ENCODE measurements at regions not wholly inside any gene's neighbourhood (a gene's known extent, or its start where the extent isn't known, plus 50 kb on each side); places are given as distances from the start of the nearest gene placed in this dataset.

DNA sequence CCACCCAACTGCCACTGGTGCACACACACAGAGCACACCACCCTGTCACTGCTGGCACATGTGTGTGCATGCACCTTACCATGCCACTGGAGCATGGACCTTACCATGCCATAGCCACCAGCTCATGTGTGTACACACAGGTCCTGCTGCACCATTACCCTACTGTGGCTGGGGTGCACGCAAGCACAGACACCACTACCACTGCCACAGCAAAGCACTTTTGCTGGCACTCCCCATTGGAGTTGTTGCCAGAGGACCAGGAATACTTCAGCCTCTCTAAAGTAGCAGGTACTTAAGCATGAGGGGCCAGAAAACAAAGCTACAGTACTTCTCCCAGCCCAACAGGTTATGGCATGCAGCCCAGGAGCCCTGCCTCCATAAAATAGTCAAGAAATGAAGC is 404.8 kb downstream of the MBD2 start:
- H3K4me3 ChIP-seq (ENCODE audit: severe bottlenecking) = no peak overlapping the region
- no peak overlapping the region for H3K27ac ChIP-seq (ENCODE audit: poor library complexity, severe bottlenecking)
- H3K27me3 ChIP-seq (ENCODE audit: insufficient read depth, poor library complexity, severe bottlenecking) = no peaks in the 10 kb centered on the region
- DNase-seq (ENCODE audit: low spot score) (no peak), ATAC-seq (ENCODE audit: low read depth) (no peak)
- TF ChIP-seq, protein P1, sequence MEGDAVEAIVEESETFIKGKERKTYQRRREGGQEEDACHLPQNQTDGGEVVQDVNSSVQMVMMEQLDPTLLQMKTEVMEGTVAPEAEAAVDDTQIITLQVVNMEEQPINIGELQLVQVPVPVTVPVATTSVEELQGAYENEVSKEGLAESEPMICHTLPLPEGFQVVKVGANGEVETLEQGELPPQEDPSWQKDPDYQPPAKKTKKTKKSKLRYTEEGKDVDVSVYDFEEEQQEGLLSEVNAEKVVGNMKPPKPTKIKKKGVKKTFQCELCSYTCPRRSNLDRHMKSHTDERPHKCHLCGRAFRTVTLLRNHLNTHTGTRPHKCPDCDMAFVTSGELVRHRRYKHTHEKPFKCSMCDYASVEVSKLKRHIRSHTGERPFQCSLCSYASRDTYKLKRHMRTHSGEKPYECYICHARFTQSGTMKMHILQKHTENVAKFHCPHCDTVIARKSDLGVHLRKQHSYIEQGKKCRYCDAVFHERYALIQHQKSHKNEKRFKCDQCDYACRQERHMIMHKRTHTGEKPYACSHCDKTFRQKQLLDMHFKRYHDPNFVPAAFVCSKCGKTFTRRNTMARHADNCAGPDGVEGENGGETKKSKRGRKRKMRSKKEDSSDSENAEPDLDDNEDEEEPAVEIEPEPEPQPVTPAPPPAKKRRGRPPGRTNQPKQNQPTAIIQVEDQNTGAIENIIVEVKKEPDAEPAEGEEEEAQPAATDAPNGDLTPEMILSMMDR (IDR thresholded peaks at IDR 0.05; ENCODE audit: poor library complexity, severe bottlenecking) = no peak
- H3K4me1 ChIP-seq (ENCODE audit: insufficient read depth, poor library complexity, severe bottlenecking) = no peaks in the 10 kb centered on the region
- H3K36me3 ChIP-seq (ENCODE audit: low read depth) = no peaks in the 10 kb centered on the region
- H3K9me3 ChIP-seq (ENCODE audit: severe bottlenecking) = no peaks in the 10 kb centered on the region

DNA sequence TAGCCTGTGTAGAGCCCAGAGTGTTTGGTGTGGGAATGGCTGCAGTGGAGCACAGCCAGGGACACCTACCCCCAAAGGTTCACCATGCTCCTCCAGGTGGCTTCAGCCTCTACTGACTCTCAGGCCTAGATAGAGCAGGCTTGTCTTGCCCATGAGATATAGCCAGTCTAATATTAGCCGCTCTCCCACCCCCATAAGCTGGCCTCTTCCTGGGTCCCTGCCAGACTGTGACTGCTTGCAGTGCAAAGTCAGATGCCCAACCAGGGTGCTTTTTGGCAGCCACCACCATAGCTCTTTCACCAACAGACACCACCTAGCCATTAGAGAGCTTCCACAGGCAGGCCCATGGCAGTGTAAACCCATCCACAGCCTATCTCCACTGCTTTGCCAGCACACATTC is 405.3 kb downstream of the MBD2 start:
- no peak overlapping the region for H3K27ac ChIP-seq (ENCODE audit: poor library complexity, severe bottlenecking)
- H3K4me3 ChIP-seq (ENCODE audit: severe bottlenecking) = no peak overlapping the region
- ATAC-seq (ENCODE audit: low read depth) (no peak), DNase-seq (ENCODE audit: low spot score) (no peak)
- TF ChIP-seq, protein P1 (IDR thresholded peaks at IDR 0.05; ENCODE audit: poor library complexity, severe bottlenecking) = no peak
- no peaks in the 10 kb centered on the region for H3K27me3 ChIP-seq (ENCODE audit: insufficient read depth, poor library complexity, severe bottlenecking)
- H3K4me1 ChIP-seq (ENCODE audit: insufficient read depth, poor library complexity, severe bottlenecking) = no peaks in the 10 kb centered on the region
- no peaks in the 10 kb centered on the region for H3K36me3 ChIP-seq (ENCODE audit: low read depth)
- no peaks in the 10 kb centered on the region for H3K9me3 ChIP-seq (ENCODE audit: severe bottlenecking)

DNA sequence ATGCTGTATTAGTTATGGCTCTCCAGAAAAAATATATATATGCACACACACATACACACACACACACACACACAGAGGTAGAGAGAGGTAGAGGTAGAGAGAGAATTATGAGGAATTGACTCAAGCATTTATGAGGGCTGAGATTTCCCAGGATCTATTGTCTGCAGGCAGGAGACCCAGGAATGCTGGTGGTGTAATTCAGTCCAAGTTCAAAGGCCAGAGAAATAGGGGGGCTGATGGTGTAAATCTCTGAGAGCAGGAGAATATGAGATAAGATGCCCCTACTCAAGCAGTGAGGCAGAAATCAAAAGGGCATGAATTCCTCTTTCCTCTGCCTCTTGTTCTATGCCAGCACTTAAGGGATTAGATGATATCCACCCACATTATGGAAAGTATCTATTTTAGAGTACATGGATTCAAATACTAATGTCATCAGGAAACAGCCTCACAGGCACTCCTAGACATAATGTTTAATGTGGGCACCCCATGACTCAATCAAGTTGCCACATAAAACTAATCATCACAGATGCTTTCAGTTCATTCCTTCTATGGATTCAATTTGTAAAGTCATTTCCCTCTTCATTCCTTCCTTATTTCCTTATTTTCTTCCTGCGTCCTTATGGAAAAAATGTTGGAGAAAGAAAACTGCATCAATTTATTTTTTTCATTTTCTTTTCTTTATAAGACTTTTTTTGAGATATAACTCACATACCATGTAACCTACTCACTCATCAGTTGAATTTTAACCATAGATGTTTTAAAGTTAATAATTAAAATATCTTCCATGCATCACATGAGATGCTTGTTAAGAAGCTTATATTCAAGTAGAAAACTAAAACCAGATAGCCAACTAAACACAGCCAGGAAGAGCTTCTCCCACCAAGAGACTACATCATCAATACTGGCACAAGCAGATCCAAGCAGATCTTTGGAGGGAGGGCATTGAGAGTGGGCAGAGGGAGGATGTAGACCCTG is 406.2 kb downstream of the MBD2 start:
- Histone ChIP-seq H3K27ac (ENCODE audit: poor library complexity, severe bottlenecking) (no peak overlapping the region), H3K27me3 (ENCODE audit: insufficient read depth, poor library complexity, severe bottlenecking) (no peaks in the 10 kb centered on the region), H3K4me3 (ENCODE audit: severe bottlenecking) (no peak overlapping the region), H3K36me3 (ENCODE audit: low read depth) (no peaks in the 10 kb centered on the region), H3K9me3 (ENCODE audit: severe bottlenecking) (no peaks in the 10 kb centered on the region), H3K4me1 (ENCODE audit: insufficient read depth, poor library complexity, severe bottlenecking) (no peaks in the 10 kb centered on the region)
- no peak for DNase-seq (ENCODE audit: low spot score)
- ATAC-seq (ENCODE audit: low read depth) = no peak
- TF ChIP-seq, protein P1 (IDR thresholded peaks at IDR 0.05; ENCODE audit: poor library complexity, severe bottlenecking) = no peak

DNA sequence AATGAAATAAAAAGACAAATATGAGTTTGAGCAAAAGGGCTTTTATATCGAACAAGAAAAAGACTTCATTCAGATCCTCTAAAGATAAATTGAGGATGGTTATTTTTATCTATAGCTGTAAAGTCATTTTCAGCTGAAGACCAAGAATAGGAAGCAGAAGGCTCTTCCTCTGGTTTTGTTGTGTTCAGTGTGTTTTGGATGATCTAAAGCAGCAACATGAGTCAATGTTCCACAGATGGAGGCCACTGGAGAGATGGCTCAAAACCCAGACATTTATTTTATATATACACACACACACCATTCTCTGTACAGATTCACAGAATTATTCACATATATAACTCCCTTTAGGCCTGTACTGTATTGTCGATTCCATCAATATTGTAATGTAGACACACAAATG is 424.3 kb downstream of the MBD2 start:
- Histone ChIP-seq H3K36me3 (ENCODE audit: low read depth) (no peaks in the 10 kb centered on the region), H3K9me3 (ENCODE audit: severe bottlenecking) (no peaks in the 10 kb centered on the region), H3K27me3 (ENCODE audit: insufficient read depth, poor library complexity, severe bottlenecking) (no peaks in the 10 kb centered on the region), H3K27ac (ENCODE audit: poor library complexity, severe bottlenecking) (no peak overlapping the region), H3K4me3 (ENCODE audit: severe bottlenecking) (no peak overlapping the region), H3K4me1 (ENCODE audit: insufficient read depth, poor library complexity, severe bottlenecking) (peaks cover 12% of the 10 kb centered on the region)
- ATAC-seq (ENCODE audit: low read depth) (no peak), DNase-seq (ENCODE audit: low spot score) (no peak)
- TF ChIP-seq, protein P1 (IDR thresholded peaks at IDR 0.05; ENCODE audit: poor library complexity, severe bottlenecking) = no peak

DNA sequence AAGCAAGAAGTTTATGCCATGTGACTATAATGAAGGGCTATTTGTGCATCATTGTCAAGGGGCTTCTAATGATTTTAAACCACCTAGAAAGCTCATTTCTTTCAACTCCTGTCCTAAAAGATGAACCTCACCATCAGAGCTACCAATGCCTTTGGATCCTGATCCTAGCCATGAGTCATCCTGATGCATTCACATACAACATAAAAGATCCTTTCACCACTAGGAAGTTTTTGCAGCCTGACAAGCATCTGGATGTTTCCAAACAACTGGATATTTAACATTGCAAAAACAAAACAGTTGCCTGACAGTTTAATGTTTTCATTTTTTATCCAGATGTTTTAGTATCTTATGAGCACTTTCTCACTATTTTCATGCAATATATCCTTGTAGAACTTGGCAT is 425.3 kb downstream of the MBD2 start:
- Histone ChIP-seq H3K4me3 (ENCODE audit: severe bottlenecking) (no peak overlapping the region), H3K9me3 (ENCODE audit: severe bottlenecking) (no peaks in the 10 kb centered on the region), H3K27ac (ENCODE audit: poor library complexity, severe bottlenecking) (no peak overlapping the region), H3K4me1 (ENCODE audit: insufficient read depth, poor library complexity, severe bottlenecking) (peaks cover 15% of the 10 kb centered on the region), H3K27me3 (ENCODE audit: insufficient read depth, poor library complexity, severe bottlenecking) (no peaks in the 10 kb centered on the region), H3K36me3 (ENCODE audit: low read depth) (no peaks in the 10 kb centered on the region)
- peak; percentile 71; the same call in 2 of the 3 replicates for ATAC-seq (ENCODE audit: low read depth)
- TF ChIP-seq, protein P1 (IDR thresholded peaks at IDR 0.05; ENCODE audit: poor library complexity, severe bottlenecking) = no peak
- DNase-seq (ENCODE audit: low spot score) = no peak
